ENCODE measurements at regions not wholly inside any gene's neighbourhood (a gene's known extent, or its start where the extent isn't known, plus 50 kb on each side); places are given as distances from the start of the nearest gene placed in this dataset.
A peak's percentile ranks its signal among the peaks of the same experiment; 100 is the strongest.

GRCh38 chr10:55002420-55002819 lies 201.4 kb upstream of the PCDH15 start:
- H3K9me3 ChIP-seq (ENCODE audit: control insufficient read depth, insufficient read depth, low read length), result no peaks in the 10 kb centered on the region; the same call in 1 of the 2 replicates
- no peaks in the 10 kb centered on the region for H3K79me2 ChIP-seq (ENCODE audit: control insufficient read depth, low read length)
- no peaks in the 10 kb centered on the region for H3K4me1 ChIP-seq (ENCODE audit: control insufficient read depth, low read length)
- no peak for TF ChIP-seq EZH2phosphoT487 (IDR thresholded peaks at IDR 0.05; ENCODE audit: borderline replicate concordance, low read length)
- TF ChIP-seq CTCF (IDR thresholded peaks at IDR 0.05; ENCODE audit: low read depth, low read length, poor library complexity, severe bottlenecking), result no peak
- no peaks in the 10 kb centered on the region for H3K36me3 ChIP-seq (ENCODE audit: control insufficient read depth, low read length)
- H4K20me1 ChIP-seq (ENCODE audit: control insufficient read depth, insufficient read depth, low read depth, low read length), result no peaks in the 10 kb centered on the region
- no peaks in the 10 kb centered on the region for H3K27me3 ChIP-seq (ENCODE audit: control insufficient read depth, low read length)
- no peaks in the 10 kb centered on the region for H3K9me2 ChIP-seq (replicated peaks; ENCODE audit: control insufficient read depth, low read length)
- H3K27ac ChIP-seq (ENCODE audit: low read depth, low read length), result no peak overlapping the region
- H3F3A ChIP-seq (ENCODE audit: control insufficient read depth, insufficient read depth), result no peaks in the 10 kb centered on the region
- no peak overlapping the region for H3K4me2 ChIP-seq (ENCODE audit: low read length)
- no peak overlapping the region for H3K4me3 ChIP-seq (ENCODE audit: low read length)

DNA sequence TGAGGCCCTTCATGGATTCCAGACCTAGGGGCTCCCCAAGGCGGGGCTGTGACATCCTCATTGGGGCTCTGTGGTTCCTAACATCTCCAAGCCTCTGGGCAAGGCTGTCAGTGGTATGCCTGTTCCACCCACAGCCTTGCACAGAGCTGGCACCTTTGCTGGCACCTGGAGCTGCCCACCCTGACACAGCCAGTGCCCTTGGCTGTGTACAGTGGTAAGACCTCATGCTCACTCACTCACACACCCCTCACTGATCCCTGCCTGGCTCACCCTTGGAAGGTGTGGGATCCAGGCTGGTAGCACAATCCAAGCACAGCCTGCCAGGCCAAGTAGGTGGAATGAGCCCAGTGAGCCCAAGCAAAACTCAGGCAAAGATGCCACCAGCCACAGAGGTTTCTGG lies 200.4 kb upstream of the PCDH15 start:
- H3K4me3 ChIP-seq (ENCODE audit: low read length), result no peak overlapping the region
- TF ChIP-seq EZH2phosphoT487 (IDR thresholded peaks at IDR 0.05; ENCODE audit: borderline replicate concordance, low read length) (no peak), CTCF (IDR thresholded peaks at IDR 0.05; ENCODE audit: low read depth, low read length, poor library complexity, severe bottlenecking) (no peak)
- no peaks in the 10 kb centered on the region for H4K20me1 ChIP-seq (ENCODE audit: control insufficient read depth, insufficient read depth, low read depth, low read length)
- H3K36me3 ChIP-seq (ENCODE audit: control insufficient read depth, low read length), result no peaks in the 10 kb centered on the region
- H3K79me2 ChIP-seq (ENCODE audit: control insufficient read depth, low read length), result no peaks in the 10 kb centered on the region
- H3F3A ChIP-seq (ENCODE audit: control insufficient read depth, insufficient read depth), result no peaks in the 10 kb centered on the region
- H3K4me1 ChIP-seq (ENCODE audit: control insufficient read depth, low read length), result no peaks in the 10 kb centered on the region
- H3K9me3 ChIP-seq (ENCODE audit: control insufficient read depth, insufficient read depth, low read length), result no peaks in the 10 kb centered on the region; the same call in 1 of the 2 replicates
- H3K4me2 ChIP-seq (ENCODE audit: low read length), result no peak overlapping the region
- no peak overlapping the region for H3K27ac ChIP-seq (ENCODE audit: low read depth, low read length)
- H3K9me2 ChIP-seq (replicated peaks; ENCODE audit: control insufficient read depth, low read length), result no peaks in the 10 kb centered on the region
- H3K27me3 ChIP-seq (ENCODE audit: control insufficient read depth, low read length), result no peaks in the 10 kb centered on the region

GRCh38 chr10:54993148-54993547 lies 192.1 kb upstream of the PCDH15 start:
- Histone ChIP-seq H3K4me2 (ENCODE audit: low read length) (no peak overlapping the region), H3K79me2 (ENCODE audit: control insufficient read depth, low read length) (no peaks in the 10 kb centered on the region), H3K4me3 (ENCODE audit: low read length) (no peak overlapping the region), H3K36me3 (ENCODE audit: control insufficient read depth, low read length) (no peaks in the 10 kb centered on the region), H3K27ac (ENCODE audit: low read depth, low read length) (no peak overlapping the region), H3K27me3 (ENCODE audit: control insufficient read depth, low read length) (no peaks in the 10 kb centered on the region), H3F3A (ENCODE audit: control insufficient read depth, insufficient read depth) (no peaks in the 10 kb centered on the region), H4K20me1 (ENCODE audit: control insufficient read depth, insufficient read depth, low read depth, low read length) (no peaks in the 10 kb centered on the region), H3K9me2 (replicated peaks; ENCODE audit: control insufficient read depth, low read length) (no peaks in the 10 kb centered on the region), H3K4me1 (ENCODE audit: control insufficient read depth, low read length) (no peaks in the 10 kb centered on the region), H3K9me3 (ENCODE audit: control insufficient read depth, insufficient read depth, low read length) (no peaks in the 10 kb centered on the region)
- TF ChIP-seq EZH2phosphoT487 (IDR thresholded peaks at IDR 0.05; ENCODE audit: borderline replicate concordance, low read length), result no peak
- TF ChIP-seq CTCF (IDR thresholded peaks at IDR 0.05; ENCODE audit: low read depth, low read length, poor library complexity, severe bottlenecking), result no peak

- H3K79me2 ChIP-seq (ENCODE audit: control insufficient read depth, low read length), result no peaks in the 10 kb centered on the region
- H3K9me3 ChIP-seq (ENCODE audit: control insufficient read depth, insufficient read depth, low read length), result no peaks in the 10 kb centered on the region
- H3F3A ChIP-seq (ENCODE audit: control insufficient read depth, insufficient read depth), result no peaks in the 10 kb centered on the region
- H3K4me2 ChIP-seq (ENCODE audit: low read length), result no peak overlapping the region
- TF ChIP-seq EZH2phosphoT487 (IDR thresholded peaks at IDR 0.05; ENCODE audit: borderline replicate concordance, low read length) (no peak), CTCF (IDR thresholded peaks at IDR 0.05; ENCODE audit: low read depth, low read length, poor library complexity, severe bottlenecking) (peak; percentile 51)
- no peaks in the 10 kb centered on the region for H3K36me3 ChIP-seq (ENCODE audit: control insufficient read depth, low read length)
- H3K9me2 ChIP-seq (replicated peaks; ENCODE audit: control insufficient read depth, low read length), result no peaks in the 10 kb centered on the region
- no peak overlapping the region for H3K4me3 ChIP-seq (ENCODE audit: low read length)
- no peak overlapping the region for H3K27ac ChIP-seq (ENCODE audit: low read depth, low read length)
- H3K27me3 ChIP-seq (ENCODE audit: control insufficient read depth, low read length), result no peaks in the 10 kb centered on the region
- H4K20me1 ChIP-seq (ENCODE audit: control insufficient read depth, insufficient read depth, low read depth, low read length), result no peaks in the 10 kb centered on the region
- H3K4me1 ChIP-seq (ENCODE audit: control insufficient read depth, low read length), result no peaks in the 10 kb centered on the region
These were observed 184.7 kb upstream of the PCDH15 start for GRCh38 chr10:54985732-54986131.

Data from DOHH2 (cell line).